H1 (cell line): ENCODE measurements at regions not wholly inside any gene's neighbourhood (a gene's known extent, or its start where the extent isn't known, plus 50 kb on each side); places are given as distances from the start of the nearest gene placed in this dataset.

ENCODE experiments used
- CTCF ChIA-PET: fragments of 300-600 bp; sonication (Branson Sonifier 250); formaldehyde crosslinking; loops from one replicate; lab custom pipeline; 2021; ENCODE audit not compliant: partially characterized antibody; lab: Charles Lee
- POLR2A ChIA-PET: fragments of 300-600 bp; sonication (Branson Sonifier 250); formaldehyde crosslinking; loops from one replicate; lab custom pipeline; 2021; ENCODE audit warnings: inconsistent platforms; ENCODE audit not compliant: partially characterized antibody; lab: Charles Lee
- DNase-seq, 2 experiments: peaks; one replicate each; pipeline versions ENCODE4 v3.0.0 to v3.0.0-alpha.2; 2010 to 2022; ENCODE audit warnings: low spot score in 2 of 2, low read depth in 1 of 2, mixed read lengths in 1 of 2
- FAIRE-seq: peaks from 2 replicates; lab custom pipeline; 2011; peaks lifted over from hg19 to GRCh38; lab: Jason Lieb, UNC
- H2AFZ ChIP-seq: 2 replicates; pipeline ENCODE4 v1.8.1; 2012; ENCODE audit warnings: low read length, inconsistent platforms
- H2AK5ac ChIP-seq: 2 replicates; pipeline ENCODE4 v1.6.1; 2013; ENCODE audit warnings: low read depth, low read length
- H2BK120ac ChIP-seq: replicated peaks from 2 replicates; pipeline ENCODE3; 2013; ENCODE audit warnings: low read depth, low read length, inconsistent platforms
- H2BK12ac ChIP-seq: 2 replicates; pipeline ENCODE4 v1.6.1; 2013; ENCODE audit warnings: low read depth, low read length
- H2BK15ac ChIP-seq: 2 replicates; pipeline ENCODE4 v1.6.1; 2013; ENCODE audit warnings: low read length
- H2BK20ac ChIP-seq: 2 replicates; pipeline ENCODE4 v1.6.1; 2013; ENCODE audit warnings: low read length
- H2BK5ac ChIP-seq: 2 replicates; pipeline ENCODE4 v1.6.1; 2013; ENCODE audit warnings: low read depth, low read length
- H3K14ac ChIP-seq: 2 replicates; pipeline ENCODE4 v1.6.1; 2013; ENCODE audit warnings: inconsistent platforms; ENCODE audit not compliant: insufficient read length
- H3K18ac ChIP-seq: 2 replicates; pipeline ENCODE4 v1.6.1; 2013; ENCODE audit warnings: low read length; ENCODE audit errors: extremely low read depth
- H3K23ac ChIP-seq: 2 replicates; pipeline ENCODE4 v1.6.1; 2013; ENCODE audit warnings: inconsistent platforms; ENCODE audit not compliant: insufficient read length
- H3K23me2 ChIP-seq: 2 replicates; pipeline ENCODE4 v1.6.1; 2013; ENCODE audit warnings: low read depth, low read length
- H3K27ac ChIP-seq: 2 replicates; pipeline ENCODE4 v1.6.1; 2011; ENCODE audit warnings: low read depth, low read length, inconsistent platforms
- H3K27me3 ChIP-seq, 4 experiments: replicated peaks in 1 of 4; 1 replicate in 1 of 4; 2 replicates in 3 of 4; pipeline versions ENCODE4 v1.6.1 to v1.8.1; 2011 to 2013; ENCODE audit warnings: low read length in 3 of 4, mild to moderate bottlenecking in 3 of 4, inconsistent platforms in 2 of 4, mixed read lengths in 2 of 4, moderate library complexity in 1 of 4; ENCODE audit not compliant: control insufficient read depth in 3 of 4, insufficient read depth in 3 of 4; ENCODE audit errors: extremely low read depth in 1 of 4
- H3K36me3 ChIP-seq, 4 experiments: 2 replicates each; pipeline versions ENCODE4 v1.6.1 to v1.8.1; 2011 to 2013; ENCODE audit warnings: mild to moderate bottlenecking in 4 of 4, low read length in 3 of 4, moderate library complexity in 2 of 4, control low read depth in 1 of 4, inconsistent platforms in 1 of 4; ENCODE audit not compliant: insufficient read depth in 4 of 4, control insufficient read depth in 2 of 4
- H3K4ac ChIP-seq: replicated peaks from 2 replicates; pipeline ENCODE3; 2013; ENCODE audit warnings: low read length, low read depth, mixed read lengths, inconsistent platforms; ENCODE audit not compliant: insufficient read length
- H3K4me1 ChIP-seq, 4 experiments: replicated peaks in 1 of 4; 1 replicate in 1 of 4; 2 replicates in 3 of 4; pipeline versions ENCODE4 v1.6.1 to v1.8.1; 2011 to 2013; ENCODE audit warnings: low read length in 3 of 4, inconsistent platforms in 2 of 4, mixed read lengths in 1 of 4; ENCODE audit not compliant: insufficient read depth in 4 of 4, control insufficient read depth in 3 of 4
- H3K4me2 ChIP-seq, 2 experiments: 2 replicates each; pipeline versions ENCODE4 v1.6.1 to v1.8.1; 2011 to 2013; ENCODE audit warnings: low read depth in 2 of 2, low read length in 2 of 2, control low read depth in 1 of 2, inconsistent platforms in 1 of 2, mild to moderate bottlenecking in 1 of 2; ENCODE audit not compliant: insufficient read depth in 1 of 2
- H3K4me3 ChIP-seq, 4 experiments: fragments of 200-600, 300-600 bp in 1 of 4; sonication (generic), shearing (Covaris generic), sonication (Bioruptor Twin) in 1 of 4; 2 replicates each; pipeline versions ENCODE4 v1.5.1 to v1.8.1; 2011 to 2016; ENCODE audit warnings: low read length in 4 of 4, low read depth in 3 of 4, control low read depth in 2 of 4, inconsistent platforms in 2 of 4, mild to moderate bottlenecking in 2 of 4, mixed read lengths in 1 of 4, moderate library complexity in 1 of 4; ENCODE audit not compliant: insufficient read depth in 2 of 4; ENCODE audit errors: extremely low read depth in 1 of 4
- H3K56ac ChIP-seq: replicated peaks from 2 replicates; pipeline ENCODE3; 2013; ENCODE audit warnings: low read depth, mild to moderate bottlenecking, mixed read lengths, low read length, inconsistent platforms; ENCODE audit not compliant: insufficient read length
- H3K79me1 ChIP-seq: 2 replicates; pipeline ENCODE4 v1.6.1; 2013; ENCODE audit warnings: low read depth, low read length, control low read depth
- H3K79me2 ChIP-seq, 2 experiments: 2 replicates each; pipeline versions ENCODE4 v1.6.1 to v1.8.1; 2012 to 2013; ENCODE audit warnings: low read length in 2 of 2, mild to moderate bottlenecking in 2 of 2, inconsistent platforms in 1 of 2; ENCODE audit not compliant: insufficient read depth in 2 of 2, control insufficient read depth in 1 of 2
- H3K9ac ChIP-seq, 4 experiments: replicated peaks in 1 of 4; 1 replicate in 1 of 4; 2 replicates in 3 of 4; pipeline versions ENCODE4 v1.6.1 to v1.8.1; 2011 to 2013; ENCODE audit warnings: low read depth in 3 of 4, low read length in 3 of 4, control low read depth in 2 of 4, mild to moderate bottlenecking in 2 of 4, moderate library complexity in 2 of 4, inconsistent platforms in 1 of 4; ENCODE audit errors: extremely low read depth in 1 of 4
- H3K9me3 ChIP-seq, 2 experiments: 2 replicates each; pipeline versions ENCODE4 v1.6.1 to v1.8.1; 2012 to 2013; ENCODE audit warnings: mild to moderate bottlenecking in 2 of 2, moderate library complexity in 2 of 2, control low read depth in 1 of 2, inconsistent platforms in 1 of 2, low read depth in 1 of 2, low read length in 1 of 2, mixed read lengths in 1 of 2; ENCODE audit not compliant: insufficient read depth in 2 of 2
- H4K20me1 ChIP-seq, 2 experiments: replicated peaks in 1 of 2; 2 replicates each; pipeline versions ENCODE3 to v1.8.1; 2011 to 2013; ENCODE audit warnings: inconsistent platforms in 2 of 2, low read length in 2 of 2, mild to moderate bottlenecking in 1 of 2; ENCODE audit not compliant: insufficient read depth in 2 of 2, control insufficient read depth in 1 of 2
- H4K5ac ChIP-seq: 2 replicates; pipeline ENCODE4 v1.6.1; 2013; ENCODE audit warnings: low read length, low read depth, mixed read lengths, inconsistent platforms; ENCODE audit not compliant: insufficient read length
- H4K8ac ChIP-seq: 2 replicates; pipeline ENCODE4 v1.8.0; 2013; ENCODE audit warnings: mild to moderate bottlenecking, moderate library complexity, low read length, inconsistent platforms; ENCODE audit not compliant: insufficient read depth; ENCODE audit errors: extremely low read depth
- H4K91ac ChIP-seq: replicated peaks from 2 replicates; pipeline ENCODE3; 2013; ENCODE audit warnings: low read length, mixed read lengths, inconsistent platforms; ENCODE audit not compliant: insufficient read length
- KDM5A ChIP-seq: fragments of 200-600 bp; IDR thresholded peaks from 2 replicates; pipeline ENCODE4 v1.7.1; 2012; ENCODE audit warnings: mild to moderate bottlenecking, low read length, inconsistent platforms, mixed read lengths
- RBBP5 ChIP-seq: IDR thresholded peaks from 2 replicates; pipeline ENCODE4 v1.7.1; 2012; ENCODE audit warnings: low read depth, mild to moderate bottlenecking, inconsistent platforms, low read length, moderate library complexity, borderline replicate concordance
- WGBS, 2 experiments: shearing (Covaris generic) in 1 of 2; methylation state at CpG; one replicate each; pipeline versions ENCODE4 v1.1.6 to v1.1.7; 2013 to 2015; ENCODE audit warnings: low lambda C conversion rate in 2 of 2, mixed read lengths in 2 of 2, inconsistent platforms in 1 of 2, low coverage in 1 of 2, missing lambda C conversion rate in 1 of 2; ENCODE audit not compliant: insufficient replicate concordance in 2 of 2, insufficient coverage in 1 of 2, insufficient read length in 1 of 2; ENCODE audit errors: extremely low coverage in 1 of 2, missing lambda C conversion rate in 1 of 2; 5-methylcytosine and 5-hydroxymethylcytosine counted together
- TF ChIP-seq, protein P1 (sequence below): IDR thresholded peaks from 2 replicates; pipeline ENCODE4 v1.6.1; 2012; ENCODE audit warnings: low read length, inconsistent platforms

- H4K91ac ChIP-seq = no peak overlapping the region
- H3K18ac ChIP-seq = no peak overlapping the region
- no peak overlapping the region for H2BK15ac ChIP-seq
- H3K27me3 ChIP-seq = no peaks in the 10 kb centered on the region
- H2BK12ac ChIP-seq = no peak overlapping the region
- CTCF ChIA-PET = interaction anchor here (0.6 to 1.8 kb wide), 3 partner anchors 23 to 124 kb away, joined by 3 to 8 read pairs (median 3); no protein-coding TSS in a partner anchor
- POLR2A ChIA-PET = no interaction called here
- H3K4ac ChIP-seq = no peak overlapping the region
- no peaks in the 10 kb centered on the region for H4K20me1 ChIP-seq
- H4K5ac ChIP-seq = no peak overlapping the region
- H2AFZ ChIP-seq = no peak overlapping the region
- no peaks in the 10 kb centered on the region for H3K9me3 ChIP-seq
- DNase-seq (no peak), FAIRE-seq (no peak)
- H3K36me3 ChIP-seq = no peaks in the 10 kb centered on the region
- H2AK5ac ChIP-seq = no peak overlapping the region
- H3K79me2 ChIP-seq = no peaks in the 10 kb centered on the region
- H3K27ac ChIP-seq = no peak overlapping the region
- no peak overlapping the region for H3K4me2 ChIP-seq
- H3K56ac ChIP-seq = no peak overlapping the region
- no peak overlapping the region for H2BK20ac ChIP-seq
- no peak overlapping the region for H2BK5ac ChIP-seq
- no peak overlapping the region for H3K14ac ChIP-seq
- no peaks in the 10 kb centered on the region for H3K23me2 ChIP-seq
- no peak overlapping the region for H2BK120ac ChIP-seq
- H3K4me3 ChIP-seq = no peak overlapping the region
- no peak overlapping the region for H4K8ac ChIP-seq
- no peak overlapping the region for H3K23ac ChIP-seq
- no peak overlapping the region for H3K9ac ChIP-seq
- TF ChIP-seq, protein P1, sequence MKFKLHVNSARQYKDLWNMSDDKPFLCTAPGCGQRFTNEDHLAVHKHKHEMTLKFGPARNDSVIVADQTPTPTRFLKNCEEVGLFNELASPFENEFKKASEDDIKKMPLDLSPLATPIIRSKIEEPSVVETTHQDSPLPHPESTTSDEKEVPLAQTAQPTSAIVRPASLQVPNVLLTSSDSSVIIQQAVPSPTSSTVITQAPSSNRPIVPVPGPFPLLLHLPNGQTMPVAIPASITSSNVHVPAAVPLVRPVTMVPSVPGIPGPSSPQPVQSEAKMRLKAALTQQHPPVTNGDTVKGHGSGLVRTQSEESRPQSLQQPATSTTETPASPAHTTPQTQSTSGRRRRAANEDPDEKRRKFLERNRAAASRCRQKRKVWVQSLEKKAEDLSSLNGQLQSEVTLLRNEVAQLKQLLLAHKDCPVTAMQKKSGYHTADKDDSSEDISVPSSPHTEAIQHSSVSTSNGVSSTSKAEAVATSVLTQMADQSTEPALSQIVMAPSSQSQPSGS = no peak
- TF ChIP-seq KDM5A (no peak), RBBP5 (no peak)
- no peaks in the 10 kb centered on the region for H3K79me1 ChIP-seq
- H3K4me1 ChIP-seq = no peaks in the 10 kb centered on the region; a peak in 1 of 7 replicates
- WGBS, 2 experiments = 88% methylated on average over 5 of the region's 5 CpGs; no CpG with 5 or more reads in 1 of the 2 experiments
These were observed 355.0 kb downstream of the ETNK1 start for GRCh38 chr12:22979854-22980469.
